IPS-15b (cell line): ENCODE measurements at regions not wholly inside any gene's neighbourhood (a gene's known extent, or its start where the extent isn't known, plus 50 kb on each side); places are given as distances from the start of the nearest gene placed in this dataset.
"Not testable (repeated sequence)": the region's sequence is repeated elsewhere in the genome, so short reads cannot be mapped to it uniquely, and the experiment has no call there.

ENCODE experiments used
- H3K27me3 ChIP-seq: one replicate; pipeline ENCODE4 v1.6.1; 2013; ENCODE audit warnings: low read length; ENCODE audit not compliant: control insufficient read depth, insufficient read depth
- H3K36me3 ChIP-seq: one replicate; pipeline ENCODE4 v1.6.1; 2013; ENCODE audit warnings: low read length; ENCODE audit not compliant: control insufficient read depth, insufficient read depth
- H3K4me1 ChIP-seq: one replicate; pipeline ENCODE4 v1.6.1; 2013; ENCODE audit warnings: mild to moderate bottlenecking, low read length; ENCODE audit not compliant: control insufficient read depth, insufficient read depth
- H3K4me3 ChIP-seq: one replicate; pipeline ENCODE4 v1.5.1; 2013; ENCODE audit warnings: low read depth, low read length
- H3K9ac ChIP-seq: one replicate; pipeline ENCODE4 v1.6.1; 2013; ENCODE audit warnings: low read depth, mild to moderate bottlenecking, low read length
- H3K9me3 ChIP-seq: one replicate; pipeline ENCODE4 v1.6.1; 2013; ENCODE audit warnings: mild to moderate bottlenecking, low read length; ENCODE audit not compliant: control insufficient read depth, insufficient read depth

GRCh38 chr7:19567011-19567410 is 141.8 kb downstream of the POLR1F start:
- Histone ChIP-seq H3K4me1 (no peaks in the 10 kb centered on the region), H3K9ac (no peak overlapping the region), H3K27me3 (no peaks in the 10 kb centered on the region), H3K9me3 (no peaks in the 10 kb centered on the region), H3K36me3 (no peaks in the 10 kb centered on the region), H3K4me3 (no peak overlapping the region)

GRCh38 chr7:19565602-19566001 is 143.2 kb downstream of the POLR1F start:
- Histone ChIP-seq H3K9ac (no peak overlapping the region), H3K27me3 (no peaks in the 10 kb centered on the region), H3K4me3 (no peak overlapping the region), H3K9me3 (no peaks in the 10 kb centered on the region), H3K36me3 (no peaks in the 10 kb centered on the region), H3K4me1 (no peaks in the 10 kb centered on the region)

DNA sequence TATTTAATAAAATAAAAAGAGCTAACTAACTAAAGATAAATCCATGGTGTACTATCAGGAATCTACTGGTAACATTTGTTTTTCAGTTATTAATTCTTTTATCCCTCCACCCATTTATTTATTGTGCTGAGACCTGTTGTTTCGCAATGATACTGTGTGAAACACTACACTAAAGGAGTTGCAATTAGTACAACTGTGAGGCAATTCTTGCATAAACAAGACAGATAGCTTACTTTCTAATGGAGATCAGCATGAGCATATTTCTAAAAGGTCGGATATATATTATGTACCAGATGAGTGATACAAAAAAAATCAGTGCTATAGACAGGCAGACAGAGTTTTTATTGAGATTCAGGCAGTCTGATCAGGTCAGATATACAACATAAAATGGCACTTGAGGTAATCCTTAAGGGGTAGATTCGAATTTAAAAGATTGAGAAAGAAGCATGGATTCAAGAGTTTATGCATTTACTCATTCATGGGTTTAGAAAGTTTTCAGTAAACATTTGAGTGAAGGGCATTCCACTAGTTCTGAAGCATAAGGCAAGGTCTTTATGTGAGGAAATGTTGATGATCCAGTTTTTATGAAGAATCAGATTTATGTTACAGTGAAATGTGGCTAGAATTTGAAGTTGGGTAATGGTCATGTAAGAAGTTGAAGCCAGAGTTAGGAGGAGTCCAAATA is 147.6 kb downstream of the POLR1F start:
- Histone ChIP-seq H3K36me3 (no peaks in the 10 kb centered on the region), H3K4me3 (no peak overlapping the region), H3K9ac (no peak overlapping the region), H3K9me3 (no peaks in the 10 kb centered on the region), H3K4me1 (no peaks in the 10 kb centered on the region), H3K27me3 (no peaks in the 10 kb centered on the region)

GRCh38 chr7:19560111-19560883 is 148.5 kb downstream of the POLR1F start:
- Histone ChIP-seq H3K9me3 (no peaks in the 10 kb centered on the region), H3K36me3 (no peaks in the 10 kb centered on the region), H3K9ac (no peak overlapping the region), H3K4me1 (no peaks in the 10 kb centered on the region), H3K4me3 (no peak overlapping the region), H3K27me3 (no peaks in the 10 kb centered on the region)

GRCh38 chr7:19558527-19558926 is 150.3 kb downstream of the POLR1F start:
- H3K4me3 ChIP-seq: no peak overlapping the region
- H3K4me1 ChIP-seq: no peaks in the 10 kb centered on the region
- H3K27me3 ChIP-seq: no peaks in the 10 kb centered on the region
- no peaks in the 10 kb centered on the region for H3K36me3 ChIP-seq
- no peak overlapping the region for H3K9ac ChIP-seq
- no peaks in the 10 kb centered on the region for H3K9me3 ChIP-seq

DNA sequence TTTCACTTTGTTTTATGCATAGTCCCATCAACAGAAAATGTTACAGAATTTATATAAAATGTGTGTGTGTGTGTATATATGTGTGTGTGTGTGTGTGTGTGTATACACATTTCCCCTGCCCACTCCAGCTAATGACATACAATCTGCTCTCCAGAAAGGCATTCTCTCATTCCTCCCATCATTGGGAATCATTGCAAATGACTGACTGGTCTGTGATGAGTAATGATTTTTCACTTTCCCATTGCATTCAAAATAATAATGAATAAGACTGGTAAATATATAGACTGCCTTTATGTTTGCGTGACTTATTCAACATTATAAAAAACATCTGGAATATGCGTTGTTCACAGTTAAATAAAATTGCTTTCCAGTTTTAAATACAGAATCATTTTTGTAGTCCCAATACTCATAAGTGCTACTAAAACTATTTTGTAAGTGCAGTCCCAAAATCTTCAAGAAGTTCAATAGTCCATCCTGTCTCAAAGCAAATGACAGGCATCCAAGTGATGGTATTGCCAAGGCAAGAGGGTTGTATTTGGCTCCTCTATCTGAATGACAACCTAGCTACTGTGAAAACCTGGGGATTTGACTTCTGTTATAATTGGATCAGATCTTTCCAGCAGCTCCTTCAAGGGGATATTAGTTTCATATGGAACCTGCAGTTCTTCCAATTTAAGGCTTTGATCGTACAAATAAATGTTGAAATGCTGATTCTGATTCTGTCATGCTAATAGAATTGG is 150.9 kb downstream of the POLR1F start:
- Histone ChIP-seq H3K9ac (no peak overlapping the region), H3K4me3 (no peak overlapping the region), H3K27me3 (no peaks in the 10 kb centered on the region), H3K9me3 (no peaks in the 10 kb centered on the region), H3K4me1 (no peaks in the 10 kb centered on the region), H3K36me3 (no peaks in the 10 kb centered on the region)

GRCh38 chr7:19554581-19554980 is 154.3 kb downstream of the POLR1F start:
- no peaks in the 10 kb centered on the region for H3K36me3 ChIP-seq
- no peak overlapping the region for H3K4me3 ChIP-seq
- no peaks in the 10 kb centered on the region for H3K27me3 ChIP-seq
- no peak overlapping the region for H3K9ac ChIP-seq
- no peaks in the 10 kb centered on the region for H3K9me3 ChIP-seq
- no peaks in the 10 kb centered on the region for H3K4me1 ChIP-seq

- no peaks in the 10 kb centered on the region for H3K36me3 ChIP-seq
- no peak overlapping the region for H3K4me3 ChIP-seq
- H3K9me3 ChIP-seq: no peaks in the 10 kb centered on the region
- no peaks in the 10 kb centered on the region for H3K4me1 ChIP-seq
- no peak overlapping the region for H3K9ac ChIP-seq
- H3K27me3 ChIP-seq: no peaks in the 10 kb centered on the region
Observed at GRCh38 chr7:19552576-19552975, 156.3 kb downstream of the POLR1F start.

GRCh38 chr7:19549246-19549645 is 159.6 kb downstream of the POLR1F start:
- H3K27me3 ChIP-seq, H3K36me3 ChIP-seq, H3K9me3 ChIP-seq, H3K9ac ChIP-seq, H3K4me1 ChIP-seq, H3K4me3 ChIP-seq: not testable (repeated sequence)

- Histone ChIP-seq H3K27me3 (no peaks in the 10 kb centered on the region), H3K9ac (no peak overlapping the region), H3K4me3 (no peak overlapping the region), H3K36me3 (no peaks in the 10 kb centered on the region), H3K4me1 (no peaks in the 10 kb centered on the region), H3K9me3 (no peaks in the 10 kb centered on the region)
Observed at GRCh38 chr7:19537942-19538401, 170.9 kb downstream of the POLR1F start.

DNA sequence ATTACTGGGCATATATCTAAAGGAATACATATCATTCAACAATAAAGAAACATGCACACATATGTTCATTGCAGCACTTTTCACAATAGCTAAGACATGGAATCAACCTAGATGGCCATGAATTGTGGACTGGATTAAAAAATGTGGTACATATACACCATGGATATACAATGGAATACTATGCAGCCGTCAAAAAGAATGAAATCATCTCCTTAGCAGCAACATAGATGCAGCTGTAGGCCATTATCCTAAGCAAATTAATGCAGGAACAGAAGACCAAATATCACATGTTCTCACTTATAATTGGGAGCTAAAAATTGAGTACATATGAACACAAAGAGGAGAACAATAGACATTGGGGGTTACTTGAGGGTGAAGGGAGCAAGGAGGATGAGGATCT is 175.6 kb downstream of the POLR1F start:
- Histone ChIP-seq H3K4me3 (no peak overlapping the region), H3K9me3 (no peaks in the 10 kb centered on the region)

More for the DNA sequence above, 175.6 kb downstream of the POLR1F start:
- Histone ChIP-seq H3K4me1 (no peaks in the 10 kb centered on the region), H3K27me3 (no peaks in the 10 kb centered on the region), H3K9ac (no peak overlapping the region), H3K36me3 (no peaks in the 10 kb centered on the region)
